HCT116 (cell line): ENCODE measurements at regions not wholly inside any gene's neighbourhood (a gene's known extent, or its start where the extent isn't known, plus 50 kb on each side); places are given as distances from the start of the nearest gene placed in this dataset.

ENCODE experiments used
- ATAC-seq: fragments of 200-7000 bp; cut with Tn5 transposase; 2 replicates; pipeline ENCODE4 v1.9.1; 2020; ENCODE audit warnings: mild to moderate bottlenecking, moderate library complexity
- BruUV-seq: library from RNA; stranded (reverse); fragments of 400-500 nt; replicated peaks from 2 replicates; lab custom pipeline; 2021; lab: Mats Ljungman, UMichigan
- CTCF ChIA-PET: fragments of 300-600 bp; sonication (Branson Sonifier 250); formaldehyde crosslinking; loops from one replicate; lab custom pipeline; 2021; ENCODE audit warnings: antibody characterized with exemption; lab: Charles Lee
- POLR2A ChIA-PET: fragments of 300-600, 350-600 bp; sonication (Branson Sonifier 250); formaldehyde crosslinking; loops from one replicate; lab custom pipeline; 2021; ENCODE audit warnings: antibody characterized with exemption; lab: Charles Lee
- RAD21 ChIA-PET, 2 experiments: fragments of 300-600 bp; sonication (Branson Sonifier 250); formaldehyde crosslinking; loops; one replicate each; lab custom pipeline; 2023; ENCODE audit warnings: low total read pairs in 2 of 2; ENCODE audit not compliant: uncharacterized antibody in 2 of 2, unreplicated experiment in 2 of 2, low non-redundant PET in 1 of 2; lab: Charles Lee
- DNase-seq: peaks from one replicate; pipeline ENCODE4 v3.0.0-alpha.2; 2010; ENCODE audit warnings: low read depth, low spot score
- H2AFZ ChIP-seq: fragments of 200-600 bp; shearing (Covaris generic), sonication (generic); 2 replicates; pipeline ENCODE4 v1.6.1; 2017; ENCODE audit warnings: low read depth, mixed run types, mixed read lengths, antibody characterized with exemption, low read length; ENCODE audit not compliant: poor library complexity, severe bottlenecking
- H3K27ac ChIP-seq: 2 replicates; pipeline ENCODE4 v1.5.1; 2012; ENCODE audit warnings: low read depth, low read length
- H3K27me3 ChIP-seq: fragments of 200-600 bp; sonication (generic); 2 replicates; pipeline ENCODE4 v1.6.1; 2016; ENCODE audit warnings: mixed run types, low read length, mixed read lengths; ENCODE audit not compliant: insufficient read depth
- H3K36me3 ChIP-seq, 2 experiments: fragments of 200-500 bp in 1 of 2; fragments of 200-600 bp in 1 of 2; sonication (Bioruptor generic) in 1 of 2; sonication (generic) in 1 of 2; 2 replicates each; pipeline versions ENCODE4 v1.5.1 to v1.6.1; 2014 to 2016; ENCODE audit warnings: low read length in 2 of 2, inconsistent platforms in 1 of 2, mixed read lengths in 1 of 2, mixed run types in 1 of 2; ENCODE audit not compliant: insufficient read depth in 2 of 2, control insufficient read depth in 1 of 2
- H3K4me1 ChIP-seq, 2 experiments: fragments of 200-600 bp in 1 of 2; sonication (generic) in 1 of 2; 2 replicates each; pipeline versions ENCODE4 v1.5.1 to v1.6.1; 2012 to 2017; ENCODE audit warnings: low read length in 2 of 2, inconsistent platforms in 1 of 2, mild to moderate bottlenecking in 1 of 2, mixed read lengths in 1 of 2, mixed run types in 1 of 2, moderate library complexity in 1 of 2; ENCODE audit not compliant: insufficient read depth in 2 of 2, control insufficient read depth in 1 of 2
- H3K4me2 ChIP-seq: fragments of 200-600 bp; sonication (generic); 2 replicates; pipeline ENCODE4 v1.6.1; 2017; ENCODE audit warnings: mixed run types, low read length, mixed read lengths
- H3K4me3 ChIP-seq, 2 experiments: fragments of 200-600 bp in 1 of 2; sonication (generic) in 1 of 2; replicated peaks in 1 of 2; 2 replicates each; pipeline ENCODE4 v1.5.1; 2011 to 2016; ENCODE audit warnings: low read length in 2 of 2, control low read depth in 1 of 2, low read depth in 1 of 2, mild to moderate bottlenecking in 1 of 2, mixed read lengths in 1 of 2, mixed run types in 1 of 2
- H3K79me2 ChIP-seq: fragments of 200-600 bp; sonication (generic); 2 replicates; pipeline ENCODE4 v1.6.1; 2017; ENCODE audit warnings: mild to moderate bottlenecking, mixed run types, low read length, moderate library complexity, mixed read lengths; ENCODE audit not compliant: insufficient read depth
- H3K9ac ChIP-seq: fragments of 200-600 bp; sonication (generic); 2 replicates; pipeline ENCODE4 v1.6.1; 2016; ENCODE audit warnings: low read length, mixed read lengths
- H3K9me2 ChIP-seq: fragments of 200-600 bp; sonication (generic), shearing (Covaris generic); 2 replicates; pipeline ENCODE4 v1.6.1; 2017; ENCODE audit warnings: mixed run types, mild to moderate bottlenecking, moderate library complexity; ENCODE audit not compliant: insufficient read depth
- H3K9me3 ChIP-seq, 2 experiments: fragments of 200-500 bp in 1 of 2; fragments of 200-600 bp in 1 of 2; sonication (Bioruptor generic) in 1 of 2; sonication (generic) in 1 of 2; 2 replicates each; pipeline ENCODE4 v1.6.1; 2014 to 2017; ENCODE audit warnings: low read length in 2 of 2, mixed read lengths in 2 of 2, inconsistent platforms in 1 of 2, low read depth in 1 of 2, mild to moderate bottlenecking in 1 of 2, mixed run types in 1 of 2, moderate library complexity in 1 of 2; ENCODE audit not compliant: control insufficient read depth in 1 of 2, insufficient read depth in 1 of 2
- H4K20me1 ChIP-seq: fragments of 200-600 bp; sonication (generic), shearing (Covaris generic); 2 replicates; pipeline ENCODE4 v1.6.1; 2017; ENCODE audit warnings: mixed run types, mild to moderate bottlenecking, moderate library complexity; ENCODE audit not compliant: insufficient read depth
- ATF3 ChIP-seq: IDR thresholded peaks from 2 replicates; pipeline ENCODE4 v1.6.1; 2012
- CBX3 ChIP-seq: IDR thresholded peaks from 2 replicates; pipeline ENCODE4 v1.6.1; 2012; ENCODE audit warnings: low read depth
- EGR1 ChIP-seq: IDR thresholded peaks from 2 replicates; pipeline ENCODE4 v1.6.1; 2012; ENCODE audit warnings: low read depth
- ELF1 ChIP-seq: IDR thresholded peaks from 2 replicates; pipeline ENCODE4 v1.6.1; 2012; ENCODE audit warnings: low read depth, borderline replicate concordance
- EZH2phosphoT487 ChIP-seq: fragments of 200-600 bp; IDR thresholded peaks from 2 replicates; pipeline ENCODE4 v1.6.1; 2018; ENCODE audit warnings: antibody characterized with exemption, borderline replicate concordance
- RAD21 ChIP-seq: IDR thresholded peaks from 2 replicates; pipeline ENCODE4 v1.6.1; 2012; ENCODE audit warnings: low read depth, mild to moderate bottlenecking
- SP1 ChIP-seq: IDR thresholded peaks from 2 replicates; pipeline ENCODE4 v1.6.1; 2012; ENCODE audit warnings: low read depth
- SRF ChIP-seq: IDR thresholded peaks from 2 replicates; pipeline ENCODE4 v1.6.1; 2012; ENCODE audit warnings: low read depth
- TCF7L2 ChIP-seq: IDR thresholded peaks from 2 replicates; pipeline ENCODE4 v1.7.0; 2011; ENCODE audit warnings: borderline replicate concordance, inconsistent platforms; ENCODE audit not compliant: insufficient read depth, insufficient read length; ENCODE audit errors: extremely low read depth
- ZFX ChIP-seq: fragments of 450-650 bp; IDR thresholded peaks from 2 replicates; pipeline ENCODE4 v1.6.1; 2017
- ZNF274 ChIP-seq: fragments of 200-500 bp; sonication (Bioruptor generic); IDR thresholded peaks from 2 replicates; pipeline ENCODE4 v1.6.1; 2014; ENCODE audit warnings: mild to moderate bottlenecking, low read depth, low read length, inconsistent platforms
- intact Hi-C: fragments of 100-400 bp; cut with micrococcal nuclease; formaldehyde crosslinking; loops from 2 replicates; pipeline ENCODE4 v1.10.0; 2022
- TF ChIP-seq, protein P1 (sequence below), 3 experiments: fragments of 200-600 bp in 1 of 3; sonication (generic) in 1 of 3; IDR thresholded peaks in 2 of 3; conservative IDR thresholded peaks in 1 of 3; 2 replicates each; pipeline ENCODE4 v1.5.1; 2012 to 2017; ENCODE audit warnings: low read depth in 2 of 3, low read length in 2 of 3, antibody characterized with exemption in 1 of 3, borderline replicate concordance in 1 of 3, control low read depth in 1 of 3, mild to moderate bottlenecking in 1 of 3, mixed read lengths in 1 of 3, mixed run types in 1 of 3, moderate library complexity in 1 of 3; ENCODE audit not compliant: insufficient read depth in 1 of 3

DNA sequence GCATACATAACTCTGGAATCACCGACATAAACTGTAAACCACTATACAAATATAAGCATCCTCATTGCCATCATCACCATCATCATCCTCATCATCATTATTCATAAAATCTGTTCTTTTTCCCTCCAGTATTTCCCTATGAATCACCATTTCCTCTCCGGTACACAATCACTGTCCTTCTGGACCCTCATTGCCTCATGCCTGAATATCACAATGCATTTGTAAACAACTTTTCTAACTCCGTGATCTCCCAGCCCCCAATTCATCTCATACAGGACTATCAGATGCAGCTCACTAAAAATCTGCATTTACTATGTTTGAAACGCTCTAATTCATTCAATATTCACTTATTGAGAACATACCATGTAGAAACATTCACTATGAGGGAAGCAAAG, 339.7 kb downstream of the TBC1D32 start:
- Histone ChIP-seq H3K9me2 (no peaks in the 10 kb centered on the region), H3K27ac (no peak overlapping the region), H3K27me3 (no peaks in the 10 kb centered on the region), H3K36me3 (no peaks in the 10 kb centered on the region), H3K9me3 (no peaks in the 10 kb centered on the region), H3K4me3 (no peak overlapping the region), H3K79me2 (no peaks in the 10 kb centered on the region), H3K4me2 (no peak overlapping the region), H4K20me1 (no peaks in the 10 kb centered on the region), H3K4me1 (no peaks in the 10 kb centered on the region), H3K9ac (no peak overlapping the region), H2AFZ (no peak overlapping the region)
- intact Hi-C loops = no loop called here
- CTCF ChIA-PET = no interaction called here
- no TSS peak for BruUV-seq
- TF ChIP-seq SRF (no peak), ATF3 (no peak), TCF7L2 (no peak), ZFX (no peak), ZNF274 (no peak), SP1 (no peak)
- TF ChIP-seq, protein P1, sequence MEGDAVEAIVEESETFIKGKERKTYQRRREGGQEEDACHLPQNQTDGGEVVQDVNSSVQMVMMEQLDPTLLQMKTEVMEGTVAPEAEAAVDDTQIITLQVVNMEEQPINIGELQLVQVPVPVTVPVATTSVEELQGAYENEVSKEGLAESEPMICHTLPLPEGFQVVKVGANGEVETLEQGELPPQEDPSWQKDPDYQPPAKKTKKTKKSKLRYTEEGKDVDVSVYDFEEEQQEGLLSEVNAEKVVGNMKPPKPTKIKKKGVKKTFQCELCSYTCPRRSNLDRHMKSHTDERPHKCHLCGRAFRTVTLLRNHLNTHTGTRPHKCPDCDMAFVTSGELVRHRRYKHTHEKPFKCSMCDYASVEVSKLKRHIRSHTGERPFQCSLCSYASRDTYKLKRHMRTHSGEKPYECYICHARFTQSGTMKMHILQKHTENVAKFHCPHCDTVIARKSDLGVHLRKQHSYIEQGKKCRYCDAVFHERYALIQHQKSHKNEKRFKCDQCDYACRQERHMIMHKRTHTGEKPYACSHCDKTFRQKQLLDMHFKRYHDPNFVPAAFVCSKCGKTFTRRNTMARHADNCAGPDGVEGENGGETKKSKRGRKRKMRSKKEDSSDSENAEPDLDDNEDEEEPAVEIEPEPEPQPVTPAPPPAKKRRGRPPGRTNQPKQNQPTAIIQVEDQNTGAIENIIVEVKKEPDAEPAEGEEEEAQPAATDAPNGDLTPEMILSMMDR (IDR thresholded peaks at IDR 0.05 in 2 of 3, conservative IDR thresholded peaks at IDR 0.05 in 1 of 3; ENCODE audit: borderline replicate concordance in 1 of 3, insufficient read depth in 1 of 3, low read depth in 2 of 3, low read length in 2 of 3) = no peak
- no peak for ATAC-seq
- RAD21 ChIA-PET = no interaction called here
- POLR2A ChIA-PET = no interaction called here
- DNase-seq = no peak

DNA sequence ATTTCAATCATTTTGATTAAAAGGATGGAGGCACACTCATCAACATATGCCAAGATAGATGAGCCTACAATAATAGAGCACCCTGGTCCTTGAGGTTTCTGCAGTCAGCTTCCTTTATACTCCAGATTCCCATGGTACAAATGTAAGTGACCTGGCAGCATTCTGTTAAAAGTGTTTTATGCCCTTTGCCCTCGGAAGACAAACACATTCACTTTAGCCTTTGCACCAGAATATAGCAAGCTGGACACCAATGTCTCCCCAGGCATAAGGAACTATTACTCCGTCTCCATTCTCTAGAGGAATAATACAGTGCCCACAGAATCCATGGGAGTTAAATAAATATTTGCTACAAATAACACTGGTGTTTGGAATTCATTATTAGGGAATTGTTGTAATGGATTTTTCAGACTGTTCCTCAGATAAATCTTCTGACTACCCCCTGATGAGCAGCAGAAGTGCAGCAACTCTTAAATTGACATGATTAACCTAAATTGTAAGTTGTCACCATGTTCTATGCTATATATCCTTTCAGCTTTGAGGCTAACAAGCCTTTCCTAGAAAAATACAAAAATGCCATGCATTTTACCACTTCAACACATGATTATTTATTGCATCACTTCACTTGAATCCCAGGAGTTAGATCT, 340.2 kb downstream of the TBC1D32 start:
- Histone ChIP-seq H3K27ac (no peak overlapping the region), H4K20me1 (no peaks in the 10 kb centered on the region), H3K4me1 (no peaks in the 10 kb centered on the region), H3K9me2 (no peaks in the 10 kb centered on the region), H3K9me3 (no peaks in the 10 kb centered on the region), H3K4me2 (no peak overlapping the region), H3K79me2 (no peaks in the 10 kb centered on the region), H3K9ac (no peak overlapping the region), H2AFZ (no peak overlapping the region), H3K36me3 (no peaks in the 10 kb centered on the region)
- intact Hi-C loops = no loop called here
- POLR2A ChIA-PET = no interaction called here
- BruUV-seq = no TSS peak
- no peak for ATAC-seq
- TF ChIP-seq RAD21 (no peak), TCF7L2 (no peak), ELF1 (no peak), EGR1 (no peak), CBX3 (no peak), EZH2phosphoT487 (no peak)
- TF ChIP-seq, protein P1 (IDR thresholded peaks at IDR 0.05 in 2 of 3, conservative IDR thresholded peaks at IDR 0.05 in 1 of 3; ENCODE audit: borderline replicate concordance in 1 of 3, insufficient read depth in 1 of 3, low read depth in 2 of 3, low read length in 2 of 3) = no peak
- TF ChIP-seq, all 23 proteins: peak for 0
- no peak overlapping the region for H3K4me3 ChIP-seq
- ChIA-PET RAD21 (no interaction called here), CTCF (no interaction called here)
- no peak for DNase-seq
- no peaks in the 10 kb centered on the region for H3K27me3 ChIP-seq
